ENCODE measurements at regions not wholly inside any gene's neighbourhood (a gene's known extent, or its start where the extent isn't known, plus 50 kb on each side); places are given as distances from the start of the nearest gene placed in this dataset.

DNA sequence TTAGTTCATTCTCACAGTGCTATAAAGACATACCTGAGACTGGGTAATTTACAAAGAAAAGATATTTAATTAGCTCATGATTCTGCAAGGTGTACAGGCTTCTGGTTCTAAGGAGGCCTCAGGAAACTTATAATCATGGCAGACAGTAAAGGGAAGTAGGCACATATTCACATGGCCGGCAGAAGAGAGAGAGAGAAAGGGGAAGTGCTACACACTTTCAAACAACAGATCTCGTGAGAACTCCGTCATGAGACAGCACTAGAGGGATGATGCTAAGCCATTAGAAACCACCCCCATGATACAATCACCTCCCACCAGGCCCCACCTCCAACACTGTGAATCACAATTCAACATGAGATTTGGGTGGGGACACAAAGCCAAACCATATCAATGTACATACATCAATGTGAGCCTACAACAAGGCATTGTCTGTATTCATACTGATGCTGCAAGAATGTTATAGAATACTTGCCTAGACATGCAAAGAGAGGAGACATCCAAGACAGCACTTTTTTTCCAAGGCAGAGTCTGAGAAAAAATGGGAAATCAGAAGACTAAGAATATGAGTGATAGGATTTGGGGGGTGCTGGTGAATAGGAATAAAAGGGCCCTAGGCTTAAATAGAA lies 114.8 kb upstream of the XYLT1 start:
- TF ChIP-seq, protein P1, sequence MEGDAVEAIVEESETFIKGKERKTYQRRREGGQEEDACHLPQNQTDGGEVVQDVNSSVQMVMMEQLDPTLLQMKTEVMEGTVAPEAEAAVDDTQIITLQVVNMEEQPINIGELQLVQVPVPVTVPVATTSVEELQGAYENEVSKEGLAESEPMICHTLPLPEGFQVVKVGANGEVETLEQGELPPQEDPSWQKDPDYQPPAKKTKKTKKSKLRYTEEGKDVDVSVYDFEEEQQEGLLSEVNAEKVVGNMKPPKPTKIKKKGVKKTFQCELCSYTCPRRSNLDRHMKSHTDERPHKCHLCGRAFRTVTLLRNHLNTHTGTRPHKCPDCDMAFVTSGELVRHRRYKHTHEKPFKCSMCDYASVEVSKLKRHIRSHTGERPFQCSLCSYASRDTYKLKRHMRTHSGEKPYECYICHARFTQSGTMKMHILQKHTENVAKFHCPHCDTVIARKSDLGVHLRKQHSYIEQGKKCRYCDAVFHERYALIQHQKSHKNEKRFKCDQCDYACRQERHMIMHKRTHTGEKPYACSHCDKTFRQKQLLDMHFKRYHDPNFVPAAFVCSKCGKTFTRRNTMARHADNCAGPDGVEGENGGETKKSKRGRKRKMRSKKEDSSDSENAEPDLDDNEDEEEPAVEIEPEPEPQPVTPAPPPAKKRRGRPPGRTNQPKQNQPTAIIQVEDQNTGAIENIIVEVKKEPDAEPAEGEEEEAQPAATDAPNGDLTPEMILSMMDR (IDR thresholded peaks at IDR 0.05; ENCODE audit: insufficient read depth, low read length): no peak
- no peak overlapping the region for H3K4me3 ChIP-seq (ENCODE audit: low read depth, low read length)
- no peak for DNase-seq (ENCODE audit: low read depth)

DNA sequence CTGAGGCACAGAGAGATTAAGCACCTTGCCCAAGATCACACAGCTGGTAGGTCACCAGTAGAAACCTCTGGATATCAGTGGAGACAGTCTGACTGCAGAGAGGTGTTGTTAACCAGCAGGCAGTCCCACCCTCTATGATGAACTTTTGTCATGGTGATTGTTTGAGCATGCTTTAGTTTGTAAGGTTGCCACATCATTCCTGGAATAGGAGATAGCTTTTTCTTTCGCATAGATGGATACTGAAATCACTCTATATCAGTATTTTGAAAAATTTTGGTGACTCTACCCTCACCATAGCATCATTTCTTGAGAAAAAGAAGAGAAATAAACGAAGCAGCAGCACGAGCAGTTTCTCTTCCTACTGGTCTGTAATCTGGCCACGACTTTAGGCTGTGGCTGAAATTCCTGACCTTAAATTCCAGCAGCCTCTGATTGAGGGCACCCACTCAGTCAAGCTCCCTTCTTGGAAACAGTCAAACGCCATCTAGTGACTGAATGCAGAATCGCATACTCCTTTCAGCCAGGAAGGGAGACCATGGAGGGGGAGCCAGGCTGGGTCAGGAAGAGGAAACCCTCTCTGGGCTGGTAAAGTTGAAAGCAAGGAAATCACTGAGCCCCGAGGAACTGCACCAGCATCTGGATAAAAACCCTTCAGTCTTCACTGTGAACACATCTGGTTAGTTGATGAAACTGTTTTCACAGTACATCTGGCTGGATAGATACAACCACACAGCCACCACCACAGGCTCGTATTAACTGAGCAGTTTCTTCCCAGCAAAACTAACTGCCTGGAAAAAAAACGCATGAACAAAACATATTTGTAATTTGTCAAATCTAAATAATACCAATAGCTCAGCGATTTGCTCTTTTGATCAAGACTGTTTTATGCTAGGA lies 108.5 kb upstream of the XYLT1 start:
- no peak overlapping the region for H3K4me3 ChIP-seq (ENCODE audit: low read depth, low read length)
- TF ChIP-seq, protein P1 (IDR thresholded peaks at IDR 0.05; ENCODE audit: insufficient read depth, low read length): peak; percentile 98
- DNase-seq (ENCODE audit: low read depth): peak; percentile 91

DNA sequence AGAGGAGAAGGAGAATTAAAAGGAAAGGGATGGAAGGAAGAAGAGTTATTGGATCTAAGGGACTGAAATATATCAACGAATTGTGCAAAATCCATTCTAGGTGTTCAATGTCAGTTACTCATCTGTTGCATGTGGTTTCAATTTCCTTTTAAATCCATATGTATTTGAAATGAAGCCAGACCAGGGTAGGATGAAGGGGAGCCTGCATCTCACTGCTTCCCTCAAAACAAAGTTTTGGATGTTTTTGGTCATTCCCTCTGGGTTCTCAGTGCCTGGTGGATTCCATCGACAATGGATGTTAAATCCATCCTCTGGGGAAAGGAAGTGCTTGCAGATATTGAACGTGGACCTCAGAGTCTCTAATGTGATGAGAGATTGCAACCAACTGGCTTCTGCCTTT lies 103.5 kb upstream of the XYLT1 start:
- TF ChIP-seq, protein P1 (IDR thresholded peaks at IDR 0.05; ENCODE audit: insufficient read depth, low read length): no peak
- H3K4me3 ChIP-seq (ENCODE audit: low read depth, low read length): no peak overlapping the region
- no peak for DNase-seq (ENCODE audit: low read depth)

DNA sequence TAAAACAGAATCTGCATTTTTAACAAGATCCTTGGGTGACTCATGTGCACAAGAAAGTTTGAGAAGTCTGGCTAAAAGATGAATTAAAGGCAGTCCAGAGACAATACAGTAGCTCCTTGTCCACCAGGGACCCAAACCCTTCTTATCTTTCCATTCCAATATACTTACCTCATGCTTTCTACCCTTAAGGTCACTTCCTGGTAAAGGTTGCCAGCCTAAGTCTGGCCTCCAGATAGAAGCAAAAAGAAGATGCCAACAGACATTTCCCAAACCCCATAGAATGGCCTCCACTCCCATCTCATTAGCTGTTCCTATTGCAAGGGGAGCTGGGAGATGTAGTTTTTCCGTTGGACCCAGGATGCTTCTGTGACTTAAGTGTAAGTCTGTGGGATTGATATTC lies 101.4 kb upstream of the XYLT1 start:
- no peak overlapping the region for H3K4me3 ChIP-seq (ENCODE audit: low read depth, low read length)
- TF ChIP-seq, protein P1 (IDR thresholded peaks at IDR 0.05; ENCODE audit: insufficient read depth, low read length): no peak
- no peak for DNase-seq (ENCODE audit: low read depth)

GRCh38 chr16:17571499-17572093 lies 100.8 kb upstream of the XYLT1 start:
- no peak overlapping the region for H3K4me3 ChIP-seq (ENCODE audit: low read depth, low read length)
- TF ChIP-seq, protein P1 (IDR thresholded peaks at IDR 0.05; ENCODE audit: insufficient read depth, low read length): no peak
- no peak for DNase-seq (ENCODE audit: low read depth)

- TF ChIP-seq, protein P1 (IDR thresholded peaks at IDR 0.05; ENCODE audit: insufficient read depth, low read length): no peak
- H3K4me3 ChIP-seq (ENCODE audit: low read depth, low read length): no peak overlapping the region
- DNase-seq (ENCODE audit: low read depth): no peak
Observed at GRCh38 chr16:17568239-17568638, 97.5 kb upstream of the XYLT1 start.
